Liver (tissue), 8 donors: ENCODE measurements at regions not wholly inside any gene's neighbourhood (a gene's known extent, or its start where the extent isn't known, plus 50 kb on each side); places are given as distances from the start of the nearest gene placed in this dataset.

Experiments
- DNase-seq: peaks from one replicate; pipeline ENCODE4 v3.0.0-alpha.2; 2017; ENCODE audit warnings: low spot score
- H3K27ac ChIP-seq, 2 donors: one replicate each; pipeline ENCODE4 v1.7.0; 2013; ENCODE audit warnings: inconsistent platforms in 2 of 2, low read length in 2 of 2, control low read depth in 1 of 2, low read depth in 1 of 2, mild to moderate bottlenecking in 1 of 2
- H3K27me3 ChIP-seq, 4 donors: one replicate each; pipeline versions ENCODE4 v1.6.1 to v1.7.0; 2013; ENCODE audit warnings: low read length in 3 of 4, inconsistent platforms in 1 of 4, mild to moderate bottlenecking in 1 of 4, moderate library complexity in 1 of 4; ENCODE audit not compliant: control insufficient read depth in 4 of 4, insufficient read depth in 4 of 4
- H3K36me3 ChIP-seq, 4 donors: one replicate each; pipeline versions ENCODE4 v1.6.1 to v1.7.0; 2013; ENCODE audit warnings: low read length in 3 of 4, mild to moderate bottlenecking in 3 of 4, low read depth in 1 of 4, moderate library complexity in 1 of 4; ENCODE audit not compliant: control insufficient read depth in 4 of 4, insufficient read depth in 3 of 4
- H3K4me1 ChIP-seq, 4 donors: one replicate each; pipeline versions ENCODE4 v1.6.1 to v1.7.0; 2013; ENCODE audit warnings: low read length in 3 of 4, mild to moderate bottlenecking in 3 of 4, moderate library complexity in 1 of 4; ENCODE audit not compliant: control insufficient read depth in 4 of 4, insufficient read depth in 4 of 4
- H3K4me3 ChIP-seq, 3 donors: one replicate each; pipeline versions ENCODE4 v1.6.1 to v1.7.0; 2013; ENCODE audit warnings: low read length in 3 of 3, control low read depth in 1 of 3, low read depth in 1 of 3, mild to moderate bottlenecking in 1 of 3
- H3K9ac ChIP-seq, 2 donors: one replicate each; pipeline ENCODE4 v1.7.0; 2013; ENCODE audit warnings: low read length in 2 of 2, mild to moderate bottlenecking in 2 of 2, moderate library complexity in 2 of 2, control low read depth in 1 of 2, low read depth in 1 of 2
- H3K9me3 ChIP-seq, 4 donors: one replicate each; pipeline versions ENCODE4 v1.6.1 to v1.7.0; 2013; ENCODE audit warnings: low read length in 3 of 4; ENCODE audit not compliant: control insufficient read depth in 4 of 4
- EGR1 ChIP-seq, 2 donors: IDR thresholded peaks; 2 replicates each; pipeline ENCODE4 v1.6.1; 2016 to 2018; ENCODE audit warnings: antibody characterized with exemption in 2 of 2, low read depth in 2 of 2
- FOXA1 ChIP-seq: IDR thresholded peaks from 2 replicates; pipeline ENCODE4 v1.6.1; 2016; ENCODE audit warnings: antibody characterized with exemption
- FOXA2 ChIP-seq: IDR thresholded peaks from 2 replicates; pipeline ENCODE4 v1.6.1; 2016; ENCODE audit warnings: antibody characterized with exemption
- GABPA ChIP-seq, 2 donors: IDR thresholded peaks in 1 of 2; conservative IDR thresholded peaks in 1 of 2; 2 replicates each; pipeline ENCODE4 v1.6.1; 2016; ENCODE audit warnings: antibody characterized with exemption in 2 of 2, mild to moderate bottlenecking in 1 of 2, moderate library complexity in 1 of 2
- HNF4A ChIP-seq, 2 donors: conservative IDR thresholded peaks; 2 replicates each; pipeline ENCODE4 v1.6.1; 2016; ENCODE audit warnings: antibody characterized with exemption in 2 of 2, mild to moderate bottlenecking in 2 of 2
- HNF4G ChIP-seq: IDR thresholded peaks from 2 replicates; pipeline ENCODE4 v1.6.1; 2016; ENCODE audit warnings: antibody characterized with exemption
- JUND ChIP-seq, 2 donors: IDR thresholded peaks; 2 replicates each; pipeline ENCODE4 v1.6.1; 2016; ENCODE audit warnings: antibody characterized with exemption in 2 of 2
- NR2F2 ChIP-seq: IDR thresholded peaks from 2 replicates; pipeline ENCODE4 v1.6.1; 2016; ENCODE audit warnings: antibody characterized with exemption
- RAD21 ChIP-seq, 2 donors: IDR thresholded peaks; 2 replicates each; pipeline ENCODE4 v1.6.1; 2016; ENCODE audit warnings: antibody characterized with exemption in 2 of 2, mild to moderate bottlenecking in 2 of 2
- REST ChIP-seq: IDR thresholded peaks from 2 replicates; pipeline ENCODE4 v1.6.1; 2016; ENCODE audit warnings: antibody characterized with exemption, mild to moderate bottlenecking
- RXRA ChIP-seq, 2 donors: IDR thresholded peaks; 2 replicates each; pipeline ENCODE4 v1.6.1; 2017 to 2018; ENCODE audit warnings: antibody characterized with exemption in 2 of 2, mild to moderate bottlenecking in 1 of 2
- SP1 ChIP-seq: IDR thresholded peaks from 2 replicates; pipeline ENCODE4 v1.6.1; 2018; ENCODE audit warnings: antibody characterized with exemption, mild to moderate bottlenecking
- TAF1 ChIP-seq: conservative IDR thresholded peaks from 2 replicates; pipeline ENCODE4 v1.6.1; 2016; ENCODE audit warnings: antibody characterized with exemption, mild to moderate bottlenecking
- YY1 ChIP-seq: IDR thresholded peaks from 2 replicates; pipeline ENCODE4 v1.6.1; 2016; ENCODE audit warnings: antibody characterized with exemption, mild to moderate bottlenecking
- ZBTB33 ChIP-seq: IDR thresholded peaks from 2 replicates; pipeline ENCODE4 v1.6.1; 2016; ENCODE audit warnings: antibody characterized with exemption
- WGBS: extraction: QIAGEN DNeasy Blood & Tissue Kit; methylation state at CpG from one replicate; pipeline ENCODE4 v1.1.7; 2013; 5-methylcytosine and 5-hydroxymethylcytosine counted together
- TF ChIP-seq, protein P1 (sequence below): fragments of 150-350 bp; IDR thresholded peaks from 2 replicates; pipeline ENCODE4 v1.5.1; 2017; ENCODE audit warnings: improper control_type of control experiment, low read depth, low read length; ENCODE audit not compliant: missing input control
- TF ChIP-seq, protein P2 (sequence below): IDR thresholded peaks from 2 replicates; pipeline ENCODE4 v1.6.1; 2016; ENCODE audit warnings: antibody characterized with exemption
- TF ChIP-seq, protein P3 (sequence below): IDR thresholded peaks from 2 replicates; pipeline ENCODE4 v1.6.1; 2016; ENCODE audit warnings: antibody characterized with exemption
- donor health status: healthy.
- donor health status: healthy.
- donor health status: healthy.
- donor health status: healthy.
- donor health status: healthy.

DNA sequence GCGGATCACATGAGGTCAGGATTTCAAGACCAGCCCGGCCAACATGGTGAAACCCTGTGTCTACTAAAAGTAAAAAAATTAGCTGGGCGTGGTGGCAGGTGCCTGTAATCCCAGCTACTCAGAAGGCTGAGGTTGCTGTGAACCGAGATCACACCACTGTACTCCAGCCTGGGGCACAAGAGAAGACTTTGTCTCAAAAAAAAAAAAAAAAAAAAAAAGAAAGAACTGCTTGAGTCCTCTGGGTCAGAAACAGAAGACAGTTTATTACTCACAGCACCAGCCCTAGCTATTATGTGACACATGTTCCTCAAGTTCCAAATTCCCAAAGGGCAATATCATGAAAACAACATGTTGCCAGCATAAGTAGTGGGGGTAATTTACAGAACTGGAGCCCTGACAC lies 1014.1 kb upstream of the RAG2 start:
- Histone ChIP-seq H3K4me3 (no peak overlapping the region), H3K27ac (no peak overlapping the region), H3K4me1 (no peaks in the 10 kb centered on the region), H3K36me3 (no peaks in the 10 kb centered on the region), H3K9me3 (no peaks in the 10 kb centered on the region), H3K9ac (no peak overlapping the region), H3K27me3 (no peaks in the 10 kb centered on the region)
- WGBS: 75% methylated on average over 4 of the region's 4 CpGs
- no peak for DNase-seq
- TF ChIP-seq RAD21 (IDR thresholded peaks at IDR 0.05) (no peak), YY1 (no peak), FOXA2 (no peak), EGR1 (IDR thresholded peaks at IDR 0.05; ENCODE audit: low read depth in 2 of 2) (no peak), HNF4A (conservative IDR thresholded peaks at IDR 0.05) (no peak), HNF4G (no peak), GABPA (IDR thresholded peaks at IDR 0.05 in 1 of 2, conservative IDR thresholded peaks at IDR 0.05 in 1 of 2) (no peak), SP1 (no peak)
- TF ChIP-seq, protein P1, sequence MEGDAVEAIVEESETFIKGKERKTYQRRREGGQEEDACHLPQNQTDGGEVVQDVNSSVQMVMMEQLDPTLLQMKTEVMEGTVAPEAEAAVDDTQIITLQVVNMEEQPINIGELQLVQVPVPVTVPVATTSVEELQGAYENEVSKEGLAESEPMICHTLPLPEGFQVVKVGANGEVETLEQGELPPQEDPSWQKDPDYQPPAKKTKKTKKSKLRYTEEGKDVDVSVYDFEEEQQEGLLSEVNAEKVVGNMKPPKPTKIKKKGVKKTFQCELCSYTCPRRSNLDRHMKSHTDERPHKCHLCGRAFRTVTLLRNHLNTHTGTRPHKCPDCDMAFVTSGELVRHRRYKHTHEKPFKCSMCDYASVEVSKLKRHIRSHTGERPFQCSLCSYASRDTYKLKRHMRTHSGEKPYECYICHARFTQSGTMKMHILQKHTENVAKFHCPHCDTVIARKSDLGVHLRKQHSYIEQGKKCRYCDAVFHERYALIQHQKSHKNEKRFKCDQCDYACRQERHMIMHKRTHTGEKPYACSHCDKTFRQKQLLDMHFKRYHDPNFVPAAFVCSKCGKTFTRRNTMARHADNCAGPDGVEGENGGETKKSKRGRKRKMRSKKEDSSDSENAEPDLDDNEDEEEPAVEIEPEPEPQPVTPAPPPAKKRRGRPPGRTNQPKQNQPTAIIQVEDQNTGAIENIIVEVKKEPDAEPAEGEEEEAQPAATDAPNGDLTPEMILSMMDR: no peak
- TF ChIP-seq, protein P2, sequence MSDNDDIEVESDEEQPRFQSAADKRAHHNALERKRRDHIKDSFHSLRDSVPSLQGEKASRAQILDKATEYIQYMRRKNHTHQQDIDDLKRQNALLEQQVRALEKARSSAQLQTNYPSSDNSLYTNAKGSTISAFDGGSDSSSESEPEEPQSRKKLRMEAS: no peak

GRCh38 chr11:37605229-37605628 lies 1007.2 kb upstream of the RAG2 start:
- H3K36me3 ChIP-seq: no peaks in the 10 kb centered on the region
- peaks cover 0 to 6% (median 0%) of the 10 kb centered on the region in 4 donors for H3K9me3 ChIP-seq
- no peaks in the 10 kb centered on the region for H3K27me3 ChIP-seq
- 55% methylated on average over 1 of the region's 1 CpG for WGBS
- TF ChIP-seq, protein P2: no peak
- no peak for TF ChIP-seq FOXA2
- no peak for TF ChIP-seq SP1
- TF ChIP-seq NR2F2: no peak
- no peak for TF ChIP-seq HNF4A (conservative IDR thresholded peaks at IDR 0.05)
- TF ChIP-seq, protein P1: no peak
- TF ChIP-seq RXRA (IDR thresholded peaks at IDR 0.05): no peak
- TF ChIP-seq, protein P3, sequence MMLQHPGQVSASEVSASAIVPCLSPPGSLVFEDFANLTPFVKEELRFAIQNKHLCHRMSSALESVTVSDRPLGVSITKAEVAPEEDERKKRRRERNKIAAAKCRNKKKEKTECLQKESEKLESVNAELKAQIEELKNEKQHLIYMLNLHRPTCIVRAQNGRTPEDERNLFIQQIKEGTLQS: no peak
- TF ChIP-seq GABPA (IDR thresholded peaks at IDR 0.05 in 1 of 2, conservative IDR thresholded peaks at IDR 0.05 in 1 of 2): no peak
- TF ChIP-seq EGR1 (IDR thresholded peaks at IDR 0.05; ENCODE audit: low read depth in 2 of 2): no peak
- TF ChIP-seq HNF4G: no peak
- TF ChIP-seq FOXA1: no peak
- TF ChIP-seq JUND (IDR thresholded peaks at IDR 0.05): no peak
- TF ChIP-seq ZBTB33: no peak
- TF ChIP-seq YY1: no peak
- TF ChIP-seq RAD21 (IDR thresholded peaks at IDR 0.05): no peak
- no peak for TF ChIP-seq REST
- no peak for TF ChIP-seq TAF1
- no peak overlapping the region for H3K27ac ChIP-seq
- no peak for DNase-seq
- H3K4me1 ChIP-seq: no peaks in the 10 kb centered on the region
- no peak overlapping the region for H3K9ac ChIP-seq
- no peak overlapping the region for H3K4me3 ChIP-seq
